Spleen (tissue), 11 donors: ENCODE measurements at regions not wholly inside any gene's neighbourhood (a gene's known extent, or its start where the extent isn't known, plus 50 kb on each side); places are given as distances from the start of the nearest gene placed in this dataset.
"Not testable (repeated sequence)": the region's sequence is repeated elsewhere in the genome, so short reads cannot be mapped to it uniquely, and the experiment has no call there.

Source experiments
- DNase-seq: peaks from one replicate; pipeline ENCODE4 v3.0.0-alpha.2; 2020
- H3K27ac ChIP-seq, 8 donors: fragments of 200-600 bp; sonication (generic) in 7 of 8; 1 replicate in 4 of 8; 2 replicates in 4 of 8; pipeline versions ENCODE4 v1.5.0 to v1.8.0; 2016 to 2021; ENCODE audit warnings: inconsistent platforms in 4 of 8, mild to moderate bottlenecking in 4 of 8, moderate library complexity in 1 of 8
- H3K27me3 ChIP-seq, 7 donors: fragments of 200-600 bp; sonication (generic) in 6 of 7; replicated peaks in 1 of 7; 1 replicate in 4 of 7; 2 replicates in 3 of 7; pipeline versions ENCODE4 v1.5.0 to v1.8.0; 2016 to 2021; ENCODE audit warnings: inconsistent platforms in 3 of 7, mild to moderate bottlenecking in 1 of 7
- H3K36me3 ChIP-seq, 6 donors: fragments of 200-600 bp; sonication (generic) in 5 of 6; 1 replicate in 4 of 6; 2 replicates in 2 of 6; pipeline versions ENCODE4 v1.5.0 to v1.8.0; 2016 to 2021; ENCODE audit warnings: inconsistent platforms in 2 of 6
- H3K4me1 ChIP-seq, 6 donors: fragments of 200-600 bp; sonication (generic) in 5 of 6; 1 replicate in 3 of 6; 2 replicates in 3 of 6; pipeline versions ENCODE4 v1.5.0 to v1.8.0; 2016 to 2021; ENCODE audit warnings: inconsistent platforms in 3 of 6
- H3K4me3 ChIP-seq, 8 donors: fragments of 200-600 bp; sonication (generic) in 7 of 8; 1 replicate in 4 of 8; 2 replicates in 4 of 8; pipeline versions ENCODE4 v1.5.0 to v1.8.0; 2016 to 2021; ENCODE audit warnings: inconsistent platforms in 4 of 8, mild to moderate bottlenecking in 4 of 8, moderate library complexity in 2 of 8
- H3K9me3 ChIP-seq, 8 donors: fragments of 200-600 bp; sonication (generic) in 7 of 8; 1 replicate in 4 of 8; 2 replicates in 4 of 8; pipeline versions ENCODE4 v1.5.0 to v1.8.0; 2016 to 2021; ENCODE audit warnings: inconsistent platforms in 4 of 8
- CTCF ChIP-seq, 11 experiments: fragments of 200-600 bp in 7 of 11; fragments of 450-650 bp in 4 of 11; sonication (generic) in 4 of 11; IDR thresholded peaks in 8 of 11; conservative IDR thresholded peaks in 3 of 11; 1 replicate in 7 of 11; 2 replicates in 4 of 11; pipeline versions ENCODE4 v1.4.0 to v1.8.0; 2016 to 2021; ENCODE audit warnings: antibody characterized with exemption in 11 of 11, inconsistent platforms in 4 of 11, mild to moderate bottlenecking in 1 of 11
- POLR2A ChIP-seq, 3 donors: fragments of 450-650 bp; IDR thresholded peaks; one replicate each; pipeline ENCODE4 v1.5.1; 2017; ENCODE audit warnings: antibody characterized with exemption in 3 of 3, mild to moderate bottlenecking in 1 of 3
- POLR2AphosphoS5 ChIP-seq, 3 donors: sonication (generic); formaldehyde crosslinking; IDR thresholded peaks; one replicate each; pipeline ENCODE4 v1.5.1; 2017; ENCODE audit warnings: antibody characterized with exemption in 3 of 3
- WGBS, 5 donors: extraction: QIAGEN DNeasy Blood & Tissue Kit in 3 of 5; methylation state at CpG; one replicate each; pipeline versions ENCODE4 v1.1.5 to v1.1.7; 2013 to 2018; 5-methylcytosine and 5-hydroxymethylcytosine counted together
- intact Hi-C: fragments of 100-400 bp; cut with DNase I; formaldehyde crosslinking; loops from one replicate; pipeline ENCODE4 v1.15.0; 2023; ENCODE audit warnings: low total_unique reads
- donor health status: healthy with polysubstance abuse.
- donor health status: DM: no; HTN: no; CAD: no; lungs with moderate emphysema.
- donor health status: DM: no; HTN: no; CAD: no.
- donor health status: Bipolar disorder and iron deficiency.
- donor health status: healthy.
- donor health status: DM: no; HTN: no; CAD: no.
- donor health status: DM: yes; HTN: yes; CAD: no.

- no peak overlapping the region for H3K27ac ChIP-seq
- WGBS, 5 donors, result 81 to 91% (median 86%) methylated on average over 4 of the region's 4 CpGs
- no peak overlapping the region for H3K4me3 ChIP-seq
- DNase-seq, result no peak
- peaks cover 0 to 26% (median 17%) of the 10 kb centered on the region in 6 donors for H3K4me1 ChIP-seq
- peaks cover 0 to 3% (median 0%) of the 10 kb centered on the region in 8 donors for H3K9me3 ChIP-seq
- TF ChIP-seq POLR2A (IDR thresholded peaks at IDR 0.05) (no peak), CTCF (IDR thresholded peaks at IDR 0.05 in 8 of 11, conservative IDR thresholded peaks at IDR 0.05 in 3 of 11) (no peak), POLR2AphosphoS5 (IDR thresholded peaks at IDR 0.05) (no peak)
- peaks cover 0 to 15% (median 0%) of the 10 kb centered on the region in 7 donors for H3K27me3 ChIP-seq
- no peaks in the 10 kb centered on the region for H3K36me3 ChIP-seq
- intact Hi-C loops, result no loop called here
These were observed 299.4 kb upstream of the ID2 start for GRCh38 chr2:8382485-8382884.

- H3K27ac ChIP-seq, intact Hi-C loops, DNase-seq, H3K27me3 ChIP-seq, H3K9me3 ChIP-seq, H3K36me3 ChIP-seq, H3K4me3 ChIP-seq: not testable (repeated sequence)
- H3K4me1 ChIP-seq, result peaks cover 0 to 16% (median 8%) of the 10 kb centered on the region in 6 donors
- WGBS, 5 donors, result 74 to 92% (median 83%) methylated on average over 9 to 10 of the region's 10 CpGs
These were observed 295.1 kb upstream of the ID2 start for GRCh38 chr2:8386748-8387147.

- Histone ChIP-seq H3K27ac (no peak overlapping the region), H3K9me3 (peaks cover 0 to 6% (median 0%) of the 10 kb centered on the region in 8 donors), H3K4me1 (peaks cover 0 to 16% (median 8%) of the 10 kb centered on the region in 6 donors), H3K36me3 (no peaks in the 10 kb centered on the region), H3K27me3 (no peaks in the 10 kb centered on the region), H3K4me3 (no peak overlapping the region)
- intact Hi-C loops, result no loop called here
- 66 to 90% (median 83%) methylated on average over 2 of the region's 2 CpGs for WGBS, 5 donors
- no peak for DNase-seq
- no peak for TF ChIP-seq POLR2A (IDR thresholded peaks at IDR 0.05)
- TF ChIP-seq POLR2AphosphoS5 (IDR thresholded peaks at IDR 0.05), result no peak
- no peak for TF ChIP-seq CTCF (IDR thresholded peaks at IDR 0.05 in 8 of 11, conservative IDR thresholded peaks at IDR 0.05 in 3 of 11)
These were observed 293.1 kb upstream of the ID2 start for GRCh38 chr2:8388781-8389180.

- DNase-seq, result no peak
- H3K36me3 ChIP-seq, result no peaks in the 10 kb centered on the region
- H3K27ac ChIP-seq, result no peak overlapping the region
- intact Hi-C loops, result no loop called here
- H3K4me3 ChIP-seq, result no peak overlapping the region
- TF ChIP-seq POLR2A (IDR thresholded peaks at IDR 0.05) (no peak), POLR2AphosphoS5 (IDR thresholded peaks at IDR 0.05) (no peak), CTCF (IDR thresholded peaks at IDR 0.05 in 8 of 11, conservative IDR thresholded peaks at IDR 0.05 in 3 of 11) (no peak)
- 31 to 70% (median 49%) methylated on average over 4 of the region's 4 CpGs for WGBS, 5 donors
- H3K27me3 ChIP-seq, result no peaks in the 10 kb centered on the region
- peaks cover 0 to 6% (median 0%) of the 10 kb centered on the region in 8 donors for H3K9me3 ChIP-seq
- H3K4me1 ChIP-seq, result peaks cover 0 to 16% (median 11%) of the 10 kb centered on the region in 6 donors
These were observed 292.3 kb upstream of the ID2 start for GRCh38 chr2:8389431-8390108.
